Keratinocyte (primary cell): ENCODE measurements at regions not wholly inside any gene's neighbourhood (a gene's known extent, or its start where the extent isn't known, plus 50 kb on each side); places are given as distances from the start of the nearest gene placed in this dataset.

Experiments used
- DNase-seq: peaks from one replicate; pipeline ENCODE4 v3.0.0-alpha.2; 2011; ENCODE audit warnings: low read depth, missing footprints, low spot score
- FAIRE-seq: peaks from 2 replicates; lab custom pipeline; 2011; peaks lifted over from hg19 to GRCh38; lab: Jason Lieb, UNC
- H2AFZ ChIP-seq: 2 replicates; pipeline ENCODE4 v1.6.0; 2012; ENCODE audit warnings: low read length, control low read depth, inconsistent platforms; ENCODE audit not compliant: control insufficient read depth
- H3K27ac ChIP-seq: 2 replicates; pipeline ENCODE4 v1.5.1; 2011; ENCODE audit warnings: low read length; ENCODE audit not compliant: control insufficient read depth, insufficient read depth
- H3K27me3 ChIP-seq: 3 replicates; pipeline ENCODE4 v1.6.0; 2011; ENCODE audit warnings: low read length; ENCODE audit not compliant: control insufficient read depth, insufficient read depth; ENCODE audit errors: extremely low read depth
- H3K36me3 ChIP-seq, 2 experiments: 2 replicates in 1 of 2; 3 replicates in 1 of 2; pipeline ENCODE4 v1.5.1; 2011; ENCODE audit warnings: low read length in 2 of 2, mild to moderate bottlenecking in 1 of 2; ENCODE audit not compliant: control insufficient read depth in 2 of 2, insufficient read depth in 2 of 2; ENCODE audit errors: extremely low read depth in 1 of 2
- H3K4me1 ChIP-seq: 3 replicates; pipeline ENCODE4 v1.5.1; 2011; ENCODE audit warnings: low read length; ENCODE audit not compliant: control insufficient read depth, insufficient read depth; ENCODE audit errors: extremely low read depth
- H3K4me2 ChIP-seq: 3 replicates; pipeline ENCODE4 v1.6.0; 2011; ENCODE audit warnings: low read depth, low read length; ENCODE audit not compliant: control insufficient read depth, insufficient read depth; ENCODE audit errors: extremely low read depth
- H3K4me3 ChIP-seq, 3 experiments: fragments of 200-600 bp in 1 of 3; sonication (generic) in 1 of 3; 2 replicates in 2 of 3; 3 replicates in 1 of 3; pipeline ENCODE4 v1.5.1; 2011 to 2016; ENCODE audit warnings: low read length in 3 of 3, mild to moderate bottlenecking in 3 of 3, control low read depth in 2 of 3, inconsistent platforms in 1 of 3, low read depth in 1 of 3, mixed read lengths in 1 of 3, mixed run types in 1 of 3, moderate library complexity in 1 of 3; ENCODE audit not compliant: control insufficient read depth in 2 of 3, insufficient read depth in 2 of 3; ENCODE audit errors: extremely low read depth in 1 of 3
- H3K79me2 ChIP-seq: 2 replicates; pipeline ENCODE4 v1.6.0; 2012; ENCODE audit warnings: low read length; ENCODE audit not compliant: control insufficient read depth, insufficient read depth
- H3K9ac ChIP-seq: 3 replicates; pipeline ENCODE4 v1.6.0; 2011; ENCODE audit warnings: low read length; ENCODE audit not compliant: control insufficient read depth, insufficient read depth; ENCODE audit errors: extremely low read depth
- H3K9me1 ChIP-seq: 3 replicates; pipeline ENCODE4 v1.6.0; 2011; ENCODE audit warnings: low read length; ENCODE audit not compliant: control insufficient read depth, insufficient read depth; ENCODE audit errors: extremely low read depth
- H3K9me3 ChIP-seq: 2 replicates; pipeline ENCODE4 v1.5.1; 2012; ENCODE audit warnings: low read depth, low read length; ENCODE audit not compliant: control insufficient read depth
- H4K20me1 ChIP-seq: 3 replicates; pipeline ENCODE4 v1.6.0; 2011; ENCODE audit warnings: low read length; ENCODE audit not compliant: control insufficient read depth, insufficient read depth; ENCODE audit errors: extremely low read depth
- CTCF ChIP-seq, 3 experiments: IDR thresholded peaks in 1 of 3; conservative IDR thresholded peaks in 1 of 3; optimal IDR thresholded peaks in 1 of 3; 2 replicates in 2 of 3; 3 replicates in 1 of 3; pipeline versions ENCODE3 to v1.5.1; 2011; ENCODE audit warnings: low read length in 3 of 3, mild to moderate bottlenecking in 3 of 3, moderate library complexity in 2 of 3, control low read depth in 1 of 3, inconsistent platforms in 1 of 3; ENCODE audit not compliant: insufficient read depth in 2 of 3; ENCODE audit errors: extremely low read depth in 1 of 3
- EZH2 ChIP-seq: IDR thresholded peaks from one replicate; pipeline ENCODE4 v1.6.1; 2012; ENCODE audit warnings: inconsistent platforms, mild to moderate bottlenecking, low read length, moderate library complexity
- dilution Hi-C: fragments of 300-500 bp; cut with MboI; formaldehyde crosslinking; loops from one replicate; pipeline ENCODE4 v1.7.0; 2020; ENCODE audit warnings: low sequenced_read_pairs; ENCODE audit not compliant: extremely low pct_ligation_motif_present

- no peak for FAIRE-seq
- Histone ChIP-seq H3K4me2 (no peak overlapping the region), H4K20me1 (no peaks in the 10 kb centered on the region), H3K4me1 (no peaks in the 10 kb centered on the region), H2AFZ (no peak overlapping the region), H3K9ac (no peak overlapping the region), H3K9me3 (no peaks in the 10 kb centered on the region), H3K36me3 (no peaks in the 10 kb centered on the region), H3K9me1 (no peaks in the 10 kb centered on the region), H3K79me2 (no peaks in the 10 kb centered on the region), H3K27me3 (no peaks in the 10 kb centered on the region), H3K27ac (no peak overlapping the region), H3K4me3 (no peak overlapping the region)
- no peak for TF ChIP-seq EZH2
- TF ChIP-seq CTCF (optimal IDR thresholded peaks at IDR 0.05 in 1 of 3, IDR thresholded peaks at IDR 0.05 in 1 of 3, conservative IDR thresholded peaks at IDR 0.05 in 1 of 3; ENCODE audit: extremely low read depth in 1 of 3, insufficient read depth in 2 of 3, low read length in 3 of 3): no peak
- dilution Hi-C loops: no loop called here
- no peak for DNase-seq
Observed at GRCh38 chr5:85663708-85664031, 954.1 kb upstream of the COX7C start.

GRCh38 chr5:85670417-85670816 lies 947.3 kb upstream of the COX7C start:
- Histone ChIP-seq H4K20me1 (no peaks in the 10 kb centered on the region), H2AFZ (no peak overlapping the region), H3K79me2 (no peaks in the 10 kb centered on the region), H3K27me3 (no peaks in the 10 kb centered on the region), H3K4me1 (no peaks in the 10 kb centered on the region), H3K9ac (no peak overlapping the region), H3K4me2 (no peak overlapping the region), H3K27ac (no peak overlapping the region), H3K4me3 (no peak overlapping the region), H3K36me3 (no peaks in the 10 kb centered on the region), H3K9me1 (no peaks in the 10 kb centered on the region), H3K9me3 (no peaks in the 10 kb centered on the region)
- TF ChIP-seq EZH2: no peak
- TF ChIP-seq CTCF (optimal IDR thresholded peaks at IDR 0.05 in 1 of 3, IDR thresholded peaks at IDR 0.05 in 1 of 3, conservative IDR thresholded peaks at IDR 0.05 in 1 of 3; ENCODE audit: extremely low read depth in 1 of 3, insufficient read depth in 2 of 3, low read length in 3 of 3): no peak
- dilution Hi-C loops: no loop called here
- no peak for FAIRE-seq
- DNase-seq: no peak
